Astrocyte (in vitro differentiated cells and primary cell): ENCODE measurements at regions not wholly inside any gene's neighbourhood (a gene's known extent, or its start where the extent isn't known, plus 50 kb on each side); places are given as distances from the start of the nearest gene placed in this dataset.

Experiments used
- DNase-seq: peaks from one replicate; pipeline ENCODE4 v3.0.0-alpha.2; 2010; ENCODE audit warnings: low read depth
- FAIRE-seq: peaks from 2 replicates; lab custom pipeline; 2011; peaks lifted over from hg19 to GRCh38; lab: Jason Lieb, UNC
- H2AFZ ChIP-seq: 2 replicates; pipeline ENCODE4 v1.6.0; 2012; ENCODE audit warnings: low read depth, low read length, inconsistent platforms
- H3K27ac ChIP-seq: 2 replicates; pipeline ENCODE4 v1.5.1; 2011; ENCODE audit warnings: low read depth, low read length, inconsistent platforms
- H3K27me3 ChIP-seq: 2 replicates; pipeline ENCODE4 v1.6.0; 2011; ENCODE audit warnings: low read length, inconsistent platforms; ENCODE audit not compliant: insufficient read depth
- H3K36me3 ChIP-seq: 2 replicates; pipeline ENCODE4 v1.5.1; 2011; ENCODE audit warnings: low read length, inconsistent platforms; ENCODE audit not compliant: insufficient read depth
- H3K4me1 ChIP-seq: 2 replicates; pipeline ENCODE4 v1.5.1; 2011; ENCODE audit warnings: low read length, inconsistent platforms; ENCODE audit not compliant: insufficient read depth
- H3K4me2 ChIP-seq: 2 replicates; pipeline ENCODE4 v1.6.0; 2012; ENCODE audit warnings: low read length, inconsistent platforms
- H3K4me3 ChIP-seq: 2 replicates; pipeline ENCODE4 v1.5.1; 2011; ENCODE audit warnings: low read depth, mild to moderate bottlenecking, low read length, inconsistent platforms; ENCODE audit not compliant: insufficient read depth
- H3K79me2 ChIP-seq: 2 replicates; pipeline ENCODE4 v1.6.0; 2012; ENCODE audit warnings: mild to moderate bottlenecking, low read length, inconsistent platforms; ENCODE audit not compliant: insufficient read depth
- H3K9ac ChIP-seq: 2 replicates; pipeline ENCODE4 v1.6.0; 2012; ENCODE audit warnings: mild to moderate bottlenecking, low read length, inconsistent platforms
- H3K9me3 ChIP-seq: 2 replicates; pipeline ENCODE4 v1.5.1; 2012; ENCODE audit warnings: low read depth, mild to moderate bottlenecking, low read length, inconsistent platforms; ENCODE audit not compliant: insufficient read depth
- H4K20me1 ChIP-seq: 2 replicates; pipeline ENCODE4 v1.6.0; 2012; ENCODE audit warnings: low read length, inconsistent platforms; ENCODE audit not compliant: insufficient read depth
- H3K27ac Mint-ChIP-seq: one replicate; pipeline ENCODE4 v1.8.0; 2021; ENCODE audit warnings: mild to moderate bottlenecking, mixed read lengths; ENCODE audit not compliant: unreplicated experiment
- H3K27me3 Mint-ChIP-seq: one replicate; pipeline ENCODE4 v1.8.0; 2021; ENCODE audit warnings: low read depth, mixed read lengths; ENCODE audit not compliant: unreplicated experiment
- H3K36me3 Mint-ChIP-seq: one replicate; pipeline ENCODE4 v1.8.0; 2021; ENCODE audit warnings: low read depth, mixed read lengths; ENCODE audit not compliant: unreplicated experiment
- H3K4me1 Mint-ChIP-seq: one replicate; pipeline ENCODE4 v1.8.0; 2021; ENCODE audit warnings: low read depth, mixed read lengths; ENCODE audit not compliant: unreplicated experiment
- H3K4me3 Mint-ChIP-seq: one replicate; pipeline ENCODE4 v1.8.0; 2021; ENCODE audit warnings: mild to moderate bottlenecking, moderate library complexity, mixed read lengths; ENCODE audit not compliant: unreplicated experiment
- H3K9me3 Mint-ChIP-seq: one replicate; pipeline ENCODE4 v1.8.0; 2021; ENCODE audit warnings: mild to moderate bottlenecking, mixed read lengths; ENCODE audit not compliant: unreplicated experiment
- CTCF ChIP-seq: IDR thresholded peaks from 2 replicates; pipeline ENCODE4 v1.5.1; 2011; ENCODE audit warnings: low read depth, mild to moderate bottlenecking, inconsistent platforms, low read length, moderate library complexity; ENCODE audit not compliant: insufficient read depth
- EZH2 ChIP-seq: IDR thresholded peaks from 2 replicates; pipeline ENCODE4 v1.6.1; 2012; ENCODE audit warnings: mild to moderate bottlenecking, low read length, inconsistent platforms; ENCODE audit not compliant: insufficient read depth

DNA sequence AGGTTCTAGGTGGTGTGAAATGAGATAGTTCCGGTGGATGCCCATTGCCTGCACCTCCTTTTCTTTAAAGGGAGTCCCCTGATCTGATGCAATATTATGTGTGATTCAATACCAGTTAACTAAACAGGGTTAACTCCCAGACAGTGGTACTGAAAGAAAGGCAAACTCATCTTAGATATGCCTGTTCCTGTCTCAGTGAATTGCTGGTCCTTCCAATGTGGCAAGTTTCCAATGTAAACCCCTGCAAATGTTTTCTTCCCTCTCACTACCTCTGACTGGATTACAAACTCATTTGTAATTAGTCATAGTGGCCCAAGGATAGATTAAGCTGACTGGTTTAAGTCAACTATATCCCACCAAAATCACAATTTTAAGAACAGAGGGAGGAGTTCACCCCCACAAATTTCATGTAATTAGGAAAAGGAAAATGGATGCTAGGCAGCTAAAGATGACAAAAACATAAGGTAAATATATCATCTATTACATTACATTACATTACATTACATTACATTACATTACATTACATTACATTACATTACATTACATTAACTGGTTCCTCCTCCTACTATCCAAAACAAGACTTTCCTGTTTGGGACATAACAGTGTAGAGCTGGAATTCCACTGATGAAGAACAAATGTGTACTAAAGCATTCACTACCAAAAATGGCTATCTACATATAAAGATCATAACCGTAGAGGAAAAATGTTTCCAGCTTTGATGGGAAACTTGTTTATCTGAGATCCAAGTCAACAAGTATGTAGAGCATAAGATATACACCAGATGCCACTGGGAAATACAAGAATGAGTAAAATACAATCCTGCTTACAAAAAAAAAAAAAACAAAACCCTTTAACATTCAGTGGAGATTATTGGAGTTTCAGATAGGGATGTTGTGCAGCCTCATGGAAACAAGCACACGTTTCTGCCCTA, 121.5 kb upstream of the SNX2 start:
- Histone ChIP-seq H3K27ac (no peak overlapping the region), H4K20me1 (no peaks in the 10 kb centered on the region), H3K4me3 (no peak overlapping the region), H3K36me3 (no peaks in the 10 kb centered on the region), H3K4me1 (peaks cover 6% of the 10 kb centered on the region), H3K9me3 (no peaks in the 10 kb centered on the region), H3K27me3 (no peaks in the 10 kb centered on the region), H3K4me2 (no peak overlapping the region), H3K79me2 (no peaks in the 10 kb centered on the region), H2AFZ (no peak overlapping the region), H3K9ac (no peak overlapping the region)
- DNase-seq, result peak; percentile 50
- TF ChIP-seq CTCF (no peak), EZH2 (no peak)
- no peaks in the 10 kb centered on the region for H3K9me3 Mint-ChIP-seq
- no peak for FAIRE-seq
- H3K4me1 Mint-ChIP-seq, result peaks cover 4% of the 10 kb centered on the region
- H3K27ac Mint-ChIP-seq, result no peak overlapping the region
- no peaks in the 10 kb centered on the region for H3K36me3 Mint-ChIP-seq
- H3K27me3 Mint-ChIP-seq, result no peaks in the 10 kb centered on the region
- H3K4me3 Mint-ChIP-seq, result no peak overlapping the region

DNA sequence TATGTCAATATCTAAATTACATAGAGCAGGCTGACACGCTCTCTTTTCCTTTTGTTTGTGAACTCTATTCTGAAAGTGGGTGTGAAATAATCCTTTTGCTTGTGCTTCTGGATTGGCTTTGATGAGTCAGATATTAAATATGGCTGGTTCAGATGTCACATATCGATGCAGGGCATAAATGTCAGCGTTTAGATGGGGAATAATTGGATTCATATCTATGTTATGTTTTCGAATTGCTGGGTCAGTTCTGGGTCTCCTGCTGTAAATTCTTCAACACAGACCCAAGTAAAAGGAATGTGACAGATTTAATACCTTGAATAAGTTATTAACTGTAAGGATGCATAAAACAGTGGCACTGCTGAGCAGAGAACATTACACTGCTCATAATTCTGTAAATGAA, 118.7 kb upstream of the SNX2 start:
- no peak overlapping the region for H2AFZ ChIP-seq
- H3K9me3 Mint-ChIP-seq, result no peaks in the 10 kb centered on the region
- TF ChIP-seq EZH2, result no peak
- no peak for TF ChIP-seq CTCF
- no peaks in the 10 kb centered on the region for H3K27me3 ChIP-seq
- no peak overlapping the region for H3K4me3 Mint-ChIP-seq
- no peaks in the 10 kb centered on the region for H3K36me3 ChIP-seq
- no peaks in the 10 kb centered on the region for H3K36me3 Mint-ChIP-seq
- H3K79me2 ChIP-seq, result no peaks in the 10 kb centered on the region
- H3K9ac ChIP-seq, result no peak overlapping the region
- FAIRE-seq (no peak), DNase-seq (no peak)
- no peak overlapping the region for H3K27ac Mint-ChIP-seq
- H3K27me3 Mint-ChIP-seq, result no peaks in the 10 kb centered on the region
- no peak overlapping the region for H3K27ac ChIP-seq
- H3K4me3 ChIP-seq, result no peak overlapping the region
- peak overlapping the region; percentile 30 for H3K4me2 ChIP-seq
- no peaks in the 10 kb centered on the region for H4K20me1 ChIP-seq
- peaks cover 4% of the 10 kb centered on the region for H3K4me1 Mint-ChIP-seq
- H3K4me1 ChIP-seq, result peaks cover 6% of the 10 kb centered on the region
- no peaks in the 10 kb centered on the region for H3K9me3 ChIP-seq

DNA sequence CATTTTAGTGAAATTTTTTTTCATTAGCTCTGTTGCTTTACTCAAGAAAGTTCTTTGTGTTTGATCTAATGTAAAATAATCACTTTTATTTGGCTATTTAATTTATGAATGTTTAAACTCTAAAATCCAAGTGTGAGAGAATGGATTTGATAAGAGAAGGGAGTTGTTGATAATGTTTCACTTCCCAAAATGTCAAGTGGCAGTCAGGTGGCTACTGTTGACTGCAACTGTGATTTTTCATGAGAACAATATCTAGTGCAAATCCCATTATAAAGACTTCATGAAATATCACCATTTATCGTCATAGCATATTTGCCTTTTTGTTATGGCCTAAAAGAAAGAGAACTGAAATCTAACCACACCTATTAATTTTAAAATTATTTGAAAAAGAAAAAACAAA, 118.3 kb upstream of the SNX2 start:
- H3K79me2 ChIP-seq, result no peaks in the 10 kb centered on the region
- H3K4me3 ChIP-seq, result no peak overlapping the region
- no peak for FAIRE-seq
- no peaks in the 10 kb centered on the region for H3K9me3 Mint-ChIP-seq
- H3K4me2 ChIP-seq, result peak overlapping the region; percentile 30
- no peaks in the 10 kb centered on the region for H3K36me3 ChIP-seq
- peaks cover 4% of the 10 kb centered on the region for H3K4me1 Mint-ChIP-seq
- no peak overlapping the region for H3K9ac ChIP-seq
- no peaks in the 10 kb centered on the region for H4K20me1 ChIP-seq
- H3K4me3 Mint-ChIP-seq, result no peak overlapping the region
- no peak overlapping the region for H3K27ac Mint-ChIP-seq
- DNase-seq, result no peak
- no peak overlapping the region for H3K27ac ChIP-seq
- H3K27me3 Mint-ChIP-seq, result no peaks in the 10 kb centered on the region
- H2AFZ ChIP-seq, result no peak overlapping the region
- no peaks in the 10 kb centered on the region for H3K36me3 Mint-ChIP-seq
- peaks cover 6% of the 10 kb centered on the region for H3K4me1 ChIP-seq
- TF ChIP-seq CTCF, result no peak
- TF ChIP-seq EZH2, result no peak
- no peaks in the 10 kb centered on the region for H3K9me3 ChIP-seq
- H3K27me3 ChIP-seq, result no peaks in the 10 kb centered on the region
